KMS-11 (cell line): ENCODE measurements at regions not wholly inside any gene's neighbourhood (a gene's known extent, or its start where the extent isn't known, plus 50 kb on each side); places are given as distances from the start of the nearest gene placed in this dataset.

Experiments
- H2AFZ ChIP-seq: fragments of 200-600 bp; sonication (generic); 2 replicates; pipeline ENCODE4 v1.6.1; 2016; ENCODE audit warnings: antibody characterized with exemption, mixed run types, low read depth
- H3K27ac ChIP-seq: fragments of 200-600 bp; sonication (generic); 2 replicates; pipeline ENCODE4 v1.6.1; 2016; ENCODE audit warnings: mild to moderate bottlenecking, mixed run types
- H3K27me3 ChIP-seq: fragments of 200-600 bp; sonication (generic); 2 replicates; pipeline ENCODE4 v1.6.1; 2017; ENCODE audit warnings: mild to moderate bottlenecking, low read depth, mixed run types, moderate library complexity; ENCODE audit not compliant: insufficient read depth
- H3K36me3 ChIP-seq: fragments of 200-600 bp; sonication (generic); 2 replicates; pipeline ENCODE4 v1.6.1; 2017; ENCODE audit warnings: mild to moderate bottlenecking, mixed run types; ENCODE audit not compliant: insufficient read depth
- H3K4me1 ChIP-seq: fragments of 200-600 bp; sonication (generic); 2 replicates; pipeline ENCODE4 v1.6.1; 2016; ENCODE audit warnings: mild to moderate bottlenecking, low read depth, mixed run types; ENCODE audit not compliant: poor library complexity, severe bottlenecking
- H3K4me2 ChIP-seq: fragments of 200-600 bp; sonication (generic); 2 replicates; pipeline ENCODE4 v1.7.0; 2016; ENCODE audit warnings: mild to moderate bottlenecking, mixed run types
- H3K4me3 ChIP-seq: fragments of 200-600 bp; sonication (generic); IDR thresholded peaks from 2 replicates; pipeline ENCODE4 v1.6.1; 2017; ENCODE audit warnings: low read depth, low read length, mixed read lengths; ENCODE audit not compliant: insufficient read depth
- H3K79me2 ChIP-seq: fragments of 200-600 bp; sonication (generic); 2 replicates; pipeline ENCODE4 v1.6.1; 2016; ENCODE audit warnings: low read depth, mixed run types; ENCODE audit not compliant: insufficient read depth
- H3K9ac ChIP-seq: fragments of 200-600 bp; sonication (generic); 2 replicates; pipeline ENCODE4 v1.6.1; 2016; ENCODE audit warnings: mild to moderate bottlenecking, mixed run types
- H4K20me1 ChIP-seq: fragments of 200-600 bp; sonication (generic); 2 replicates; pipeline ENCODE4 v1.6.1; 2016; ENCODE audit warnings: mild to moderate bottlenecking, mixed run types; ENCODE audit not compliant: insufficient read depth
- TF ChIP-seq, protein P1 (sequence below): fragments of 200-600 bp; sonication (generic); conservative IDR thresholded peaks from 2 replicates; pipeline ENCODE4 v1.6.1; 2017; ENCODE audit warnings: low read depth, mild to moderate bottlenecking, antibody characterized with exemption, low read length, moderate library complexity, mixed read lengths

DNA sequence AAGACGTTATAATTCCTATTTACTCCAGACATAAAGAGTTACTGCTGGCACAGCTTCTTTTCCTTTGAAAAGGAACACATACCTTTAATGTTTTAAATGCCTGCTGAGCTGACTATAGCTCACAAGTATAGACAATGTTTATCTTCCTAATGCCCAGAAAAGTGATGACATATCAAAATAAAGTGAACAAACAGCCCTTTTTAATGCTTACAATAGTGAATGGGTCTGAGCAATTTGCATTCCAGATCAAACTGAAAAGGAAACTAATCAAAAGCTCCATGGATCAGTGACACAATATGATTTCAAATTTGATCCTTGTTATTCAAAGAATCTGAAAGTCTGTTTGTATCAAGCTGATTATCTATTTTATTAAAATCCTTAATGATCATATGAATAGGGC is 233.6 kb upstream of the SEMA3E start:
- Histone ChIP-seq H3K4me3 (no peak overlapping the region), H3K79me2 (no peaks in the 10 kb centered on the region), H3K9ac (no peak overlapping the region), H3K27me3 (no peaks in the 10 kb centered on the region), H2AFZ (no peak overlapping the region), H3K4me1 (no peaks in the 10 kb centered on the region), H4K20me1 (no peaks in the 10 kb centered on the region), H3K4me2 (no peak overlapping the region), H3K36me3 (no peaks in the 10 kb centered on the region), H3K27ac (no peak overlapping the region)
- TF ChIP-seq, protein P1, sequence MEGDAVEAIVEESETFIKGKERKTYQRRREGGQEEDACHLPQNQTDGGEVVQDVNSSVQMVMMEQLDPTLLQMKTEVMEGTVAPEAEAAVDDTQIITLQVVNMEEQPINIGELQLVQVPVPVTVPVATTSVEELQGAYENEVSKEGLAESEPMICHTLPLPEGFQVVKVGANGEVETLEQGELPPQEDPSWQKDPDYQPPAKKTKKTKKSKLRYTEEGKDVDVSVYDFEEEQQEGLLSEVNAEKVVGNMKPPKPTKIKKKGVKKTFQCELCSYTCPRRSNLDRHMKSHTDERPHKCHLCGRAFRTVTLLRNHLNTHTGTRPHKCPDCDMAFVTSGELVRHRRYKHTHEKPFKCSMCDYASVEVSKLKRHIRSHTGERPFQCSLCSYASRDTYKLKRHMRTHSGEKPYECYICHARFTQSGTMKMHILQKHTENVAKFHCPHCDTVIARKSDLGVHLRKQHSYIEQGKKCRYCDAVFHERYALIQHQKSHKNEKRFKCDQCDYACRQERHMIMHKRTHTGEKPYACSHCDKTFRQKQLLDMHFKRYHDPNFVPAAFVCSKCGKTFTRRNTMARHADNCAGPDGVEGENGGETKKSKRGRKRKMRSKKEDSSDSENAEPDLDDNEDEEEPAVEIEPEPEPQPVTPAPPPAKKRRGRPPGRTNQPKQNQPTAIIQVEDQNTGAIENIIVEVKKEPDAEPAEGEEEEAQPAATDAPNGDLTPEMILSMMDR, result no peak

DNA sequence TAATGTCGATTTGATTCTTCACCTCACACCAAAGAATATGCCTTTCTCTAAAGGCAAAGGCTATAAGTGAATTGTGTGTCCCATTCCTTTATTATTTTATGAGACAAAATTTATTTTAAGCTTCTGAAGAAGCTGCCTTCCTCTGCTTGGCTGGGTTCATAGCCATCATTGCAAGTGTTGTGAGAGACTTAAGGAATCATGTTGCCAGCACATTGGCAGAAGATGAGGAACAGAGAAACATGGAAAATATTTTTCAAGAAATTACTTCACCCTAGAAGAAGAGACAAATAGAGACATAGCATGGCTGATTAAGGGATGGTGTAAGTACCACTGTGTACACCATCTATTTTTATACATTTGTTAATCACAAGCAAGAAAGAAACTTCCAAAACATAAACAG is 230.1 kb upstream of the SEMA3E start:
- no peaks in the 10 kb centered on the region for H3K27me3 ChIP-seq
- no peaks in the 10 kb centered on the region for H3K36me3 ChIP-seq
- no peak overlapping the region for H3K4me3 ChIP-seq
- H3K79me2 ChIP-seq, result no peaks in the 10 kb centered on the region
- H3K9ac ChIP-seq, result no peak overlapping the region
- no peaks in the 10 kb centered on the region for H4K20me1 ChIP-seq
- no peak overlapping the region for H3K4me2 ChIP-seq
- TF ChIP-seq, protein P1, result no peak
- no peak overlapping the region for H2AFZ ChIP-seq
- H3K27ac ChIP-seq, result no peak overlapping the region
- no peaks in the 10 kb centered on the region for H3K4me1 ChIP-seq

- H2AFZ ChIP-seq, result no peak overlapping the region
- no peaks in the 10 kb centered on the region for H3K27me3 ChIP-seq
- no peaks in the 10 kb centered on the region for H3K79me2 ChIP-seq
- H3K27ac ChIP-seq, result no peak overlapping the region
- no peaks in the 10 kb centered on the region for H4K20me1 ChIP-seq
- H3K4me1 ChIP-seq, result no peaks in the 10 kb centered on the region
- no peak overlapping the region for H3K4me3 ChIP-seq
- TF ChIP-seq, protein P1, result no peak
- no peaks in the 10 kb centered on the region for H3K36me3 ChIP-seq
- no peak overlapping the region for H3K9ac ChIP-seq
- H3K4me2 ChIP-seq, result no peak overlapping the region
Observed at GRCh38 chr7:83878614-83879013, 229.7 kb upstream of the SEMA3E start.

DNA sequence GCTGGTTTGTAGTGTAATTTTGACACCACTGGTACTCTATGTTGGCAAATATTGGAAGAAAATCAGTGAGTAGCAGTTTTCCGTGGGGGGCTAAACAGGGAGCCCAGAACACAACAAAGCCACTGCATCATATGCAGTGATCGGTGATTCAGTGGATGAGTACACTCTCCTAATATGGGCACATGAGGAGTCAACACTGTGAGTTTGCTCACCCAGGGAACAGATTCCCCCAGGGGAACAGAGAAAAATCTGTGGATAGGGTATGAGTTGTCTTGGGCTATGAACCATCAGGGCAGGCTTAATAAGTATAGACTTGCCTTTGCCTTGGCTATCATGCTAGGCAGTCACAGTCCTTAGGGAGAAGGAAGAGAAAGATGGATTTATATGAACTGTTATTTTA is 227.7 kb upstream of the SEMA3E start:
- H3K9ac ChIP-seq, result no peak overlapping the region
- TF ChIP-seq, protein P1, result no peak

More for the DNA sequence above, 227.7 kb upstream of the SEMA3E start:
- Histone ChIP-seq H3K79me2 (no peaks in the 10 kb centered on the region), H3K4me3 (no peak overlapping the region), H3K27ac (no peak overlapping the region), H4K20me1 (no peaks in the 10 kb centered on the region), H3K4me2 (no peak overlapping the region), H3K36me3 (no peaks in the 10 kb centered on the region), H2AFZ (no peak overlapping the region), H3K27me3 (no peaks in the 10 kb centered on the region), H3K4me1 (no peaks in the 10 kb centered on the region)
